HG03378 (cell line): ENCODE measurements at regions not wholly inside any gene's neighbourhood (a gene's known extent, or its start where the extent isn't known, plus 50 kb on each side); places are given as distances from the start of the nearest gene placed in this dataset.
"Not testable (repeated sequence)": the region's sequence is repeated elsewhere in the genome, so short reads cannot be mapped to it uniquely, and the experiment has no call there.

Experiments used
- ATAC-seq: cut with Tn5 transposase; IDR thresholded peaks from one replicate; pipeline ENCODE4 v1.9.1; 2021; ENCODE audit warnings: mild to moderate bottlenecking, moderate library complexity; ENCODE audit not compliant: unreplicated experiment

DNA sequence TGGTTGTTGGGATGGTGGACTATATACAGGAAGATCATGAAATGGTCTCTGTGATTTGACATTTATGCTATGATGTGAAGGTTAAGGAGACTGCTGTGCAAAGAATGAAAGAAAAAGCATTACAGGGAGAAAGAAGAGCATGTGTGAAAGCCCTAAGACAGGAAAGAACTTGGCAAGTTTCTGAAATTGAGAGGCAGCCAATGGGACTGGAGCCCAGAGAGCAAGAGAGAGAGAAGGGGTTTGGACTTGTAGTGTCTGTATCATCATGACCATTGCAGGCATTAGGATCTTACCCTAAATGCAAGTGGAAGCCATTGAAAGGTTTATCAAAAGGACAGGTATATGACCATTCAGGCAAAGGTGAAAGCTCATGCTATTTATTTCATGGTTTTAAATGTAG lies 147.1 kb downstream of the NAA11 start:
- ATAC-seq, result no peak

DNA sequence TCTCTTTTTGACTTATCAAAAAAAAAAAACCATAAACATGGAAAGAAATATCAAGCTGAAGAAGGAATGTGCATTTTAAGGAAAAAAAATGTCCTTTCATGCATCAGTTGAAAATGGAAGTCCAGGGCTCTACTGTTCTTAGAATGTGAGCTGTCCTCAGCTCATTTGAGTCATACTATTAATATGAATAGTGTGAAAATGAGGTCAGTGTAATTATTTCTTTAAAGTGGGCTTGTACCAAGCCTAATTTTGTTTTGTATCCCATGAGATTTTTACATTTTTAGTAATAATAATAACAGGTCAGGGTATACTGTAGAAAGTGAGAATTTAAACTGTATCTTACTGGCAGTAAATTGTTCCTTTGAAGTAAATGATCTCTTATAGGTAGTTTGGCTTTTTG lies 148.5 kb downstream of the NAA11 start:
- peak; percentile 66 for ATAC-seq

DNA sequence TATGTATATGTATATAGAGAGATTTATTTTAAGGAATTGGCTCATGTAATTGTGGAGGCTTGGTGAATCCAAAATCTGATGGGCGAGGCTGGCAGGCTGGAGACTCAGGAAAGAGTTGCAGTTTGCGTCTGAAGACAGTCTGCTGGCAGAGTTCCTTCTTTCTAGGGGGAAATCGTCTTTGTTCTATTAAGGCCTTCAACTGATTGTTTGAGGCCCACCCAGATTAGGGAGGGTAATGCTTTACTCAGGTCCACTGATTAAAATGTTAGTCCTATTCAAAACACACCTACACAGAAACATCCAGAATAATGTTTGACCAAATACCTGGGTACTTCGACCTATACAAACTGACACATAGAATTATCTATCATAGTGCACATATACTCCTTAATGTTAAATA lies 149.5 kb downstream of the NAA11 start:
- ATAC-seq, result no peak

DNA sequence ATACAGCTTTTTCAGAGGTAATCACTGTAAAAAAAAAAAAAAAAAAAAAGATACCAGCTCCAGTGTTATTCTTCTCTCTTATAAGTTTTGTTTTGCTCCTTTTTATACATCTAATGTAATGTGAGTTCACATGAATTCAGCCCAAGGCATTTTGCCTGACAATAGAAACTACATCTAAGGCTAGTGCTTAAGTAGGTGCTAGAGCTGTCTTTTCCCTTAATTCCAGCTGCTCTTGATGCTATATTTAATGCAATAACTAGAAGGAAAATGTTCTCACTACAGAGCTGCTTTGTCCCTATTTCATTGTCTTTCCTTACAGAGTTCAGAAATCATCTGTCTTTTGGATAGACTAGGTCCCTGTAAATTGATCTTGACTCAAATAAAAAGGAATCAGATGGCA lies 150.1 kb downstream of the NAA11 start:
- ATAC-seq, result no peak

DNA sequence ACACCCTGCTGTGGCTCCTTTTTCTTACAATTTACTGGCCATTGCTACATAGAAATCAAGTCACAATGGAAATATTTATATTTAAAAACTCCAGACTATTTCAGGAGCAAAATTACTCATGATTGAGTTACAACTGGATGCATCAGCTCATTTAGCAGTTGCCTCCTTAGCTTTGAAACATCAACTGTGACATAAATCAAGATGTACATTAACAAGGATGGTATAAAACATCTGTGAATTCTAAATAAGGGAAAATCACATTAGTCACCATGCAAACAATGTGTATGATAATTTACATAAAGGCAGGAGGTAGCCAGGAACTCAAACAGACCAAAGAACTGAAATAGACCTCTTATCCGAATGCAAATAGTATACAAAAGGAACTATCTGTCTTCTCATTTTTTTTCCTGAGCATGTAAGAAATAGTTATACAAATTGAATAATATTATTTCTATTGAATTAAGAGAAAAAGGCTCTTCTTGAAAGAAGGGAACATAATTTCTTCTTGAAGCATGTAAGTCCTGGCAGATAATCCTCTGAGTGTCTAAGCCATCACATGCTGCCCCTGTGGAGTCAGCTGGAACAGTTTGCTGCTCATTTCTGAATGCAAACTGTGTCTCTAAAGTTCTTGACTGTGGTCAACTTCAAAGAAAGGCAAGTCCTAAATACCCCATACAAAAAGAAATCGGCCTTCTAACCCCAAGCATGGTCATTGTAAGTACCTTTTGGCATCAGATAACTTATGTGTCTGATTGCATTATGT lies 151.2 kb downstream of the NAA11 start:
- ATAC-seq, result no peak

DNA sequence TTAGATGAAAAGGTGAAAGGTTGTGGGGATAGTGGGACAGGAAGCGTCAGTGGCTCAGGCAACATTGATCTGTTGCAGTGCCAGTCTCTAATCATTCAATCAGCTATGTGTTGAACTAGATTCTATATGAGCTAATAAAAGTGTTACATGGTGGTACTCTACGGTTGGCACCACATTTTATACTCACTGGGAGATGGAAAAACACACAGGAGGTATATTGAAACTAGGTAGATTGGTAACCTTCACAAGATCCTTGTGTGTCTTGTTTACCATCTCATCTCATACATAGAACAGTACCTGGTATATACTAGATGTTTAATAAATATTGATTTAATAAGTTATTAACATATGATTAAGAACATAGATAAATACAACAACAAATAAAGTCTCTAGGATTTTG lies 152.7 kb downstream of the NAA11 start:
- ATAC-seq, result no peak

DNA sequence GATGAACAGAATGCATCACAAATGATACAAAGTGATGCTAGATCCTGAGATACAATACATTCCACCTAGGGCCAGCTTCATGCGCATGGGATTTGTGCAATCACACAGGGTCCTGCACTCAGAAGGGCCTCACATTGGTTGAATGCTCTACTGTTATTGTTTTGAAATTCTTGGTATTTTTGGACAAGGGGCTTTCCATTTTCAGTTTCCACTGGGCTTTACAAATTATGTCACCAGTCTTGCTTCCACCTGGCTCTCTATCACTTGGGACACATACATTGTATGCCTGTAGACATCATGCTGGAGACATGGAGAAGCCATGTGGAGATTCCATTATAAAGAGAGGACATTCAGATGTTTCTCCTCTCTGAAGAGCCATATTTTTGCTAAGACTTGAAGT lies 155.8 kb downstream of the NAA11 start:
- no peak for ATAC-seq

DNA sequence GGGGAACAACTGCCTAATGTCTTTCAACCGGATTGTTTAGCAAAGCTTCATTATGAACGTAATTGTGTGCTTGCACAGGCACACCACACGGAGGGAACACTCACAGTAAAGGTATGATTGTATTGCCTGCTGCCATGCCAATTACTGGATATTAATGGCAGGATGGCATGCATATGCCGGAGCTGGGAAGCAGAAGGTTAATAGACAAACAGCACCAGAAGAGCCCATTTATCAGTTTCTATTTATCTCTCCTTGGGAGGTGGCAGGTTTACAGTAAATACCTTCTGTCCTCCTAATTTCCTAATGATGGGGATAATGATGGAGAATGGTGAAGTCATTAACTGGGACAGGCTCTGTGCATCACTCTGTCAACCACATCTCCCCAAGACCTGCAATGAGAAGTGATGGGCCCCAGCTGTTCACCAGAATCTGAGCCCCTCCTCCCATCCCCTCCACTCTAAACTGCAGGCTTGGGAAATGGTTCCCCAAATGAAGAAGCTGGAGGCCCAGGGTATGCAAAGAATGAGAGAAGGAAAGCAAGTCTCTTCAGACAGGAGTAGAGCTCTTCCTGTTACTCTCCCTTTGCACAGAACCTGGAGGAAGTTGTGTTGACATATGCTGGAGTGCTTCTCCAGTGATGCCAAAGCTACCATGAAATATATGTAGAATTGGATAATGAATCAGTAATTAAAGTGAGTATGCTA lies 160.8 kb downstream of the NAA11 start:
- ATAC-seq, result no peak

DNA sequence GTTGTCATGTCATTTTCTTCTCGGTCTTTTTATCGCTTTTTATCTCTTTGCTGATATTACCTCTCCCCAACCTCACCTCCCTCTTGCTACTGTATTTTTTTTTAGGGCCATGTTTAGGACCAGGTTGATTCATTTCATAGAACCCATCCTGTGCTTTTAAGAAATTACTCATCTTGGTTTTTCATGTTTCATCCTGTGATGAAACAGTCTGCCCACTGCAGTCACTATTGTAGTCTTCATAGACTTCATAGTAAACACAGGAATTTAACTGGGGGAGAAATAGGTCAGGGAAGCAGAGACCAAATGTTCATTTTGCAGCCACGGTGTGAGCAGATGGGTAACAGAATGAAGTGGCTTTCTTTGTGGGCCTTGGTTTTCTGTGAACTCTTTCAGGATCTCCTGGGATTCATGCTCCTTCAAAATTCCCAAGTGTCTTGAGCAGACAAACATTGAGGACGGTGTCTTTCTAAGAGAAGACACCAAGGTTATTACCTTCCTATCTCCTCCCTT lies 161.8 kb downstream of the NAA11 start:
- no peak for ATAC-seq

DNA sequence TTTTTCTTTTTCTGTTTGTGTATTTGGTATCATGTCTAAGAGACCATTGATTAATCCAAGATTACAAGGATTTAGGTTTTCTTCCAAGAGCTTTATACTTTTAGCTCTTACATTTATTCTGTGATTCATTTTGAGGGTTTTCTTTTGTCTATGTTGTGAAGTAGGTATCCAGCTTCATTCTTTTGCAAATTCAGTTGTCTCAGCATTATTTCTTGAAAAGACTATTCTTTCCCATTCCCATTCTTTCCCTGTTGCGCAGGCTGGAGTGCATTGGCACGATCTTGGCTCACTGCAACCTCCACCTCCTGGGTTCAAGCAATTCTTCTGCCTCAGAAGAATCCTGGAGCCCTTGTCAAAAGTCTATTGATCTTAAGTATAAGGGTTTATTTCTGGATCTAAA lies 164.9 kb downstream of the NAA11 start:
- ATAC-seq, result no peak

DNA sequence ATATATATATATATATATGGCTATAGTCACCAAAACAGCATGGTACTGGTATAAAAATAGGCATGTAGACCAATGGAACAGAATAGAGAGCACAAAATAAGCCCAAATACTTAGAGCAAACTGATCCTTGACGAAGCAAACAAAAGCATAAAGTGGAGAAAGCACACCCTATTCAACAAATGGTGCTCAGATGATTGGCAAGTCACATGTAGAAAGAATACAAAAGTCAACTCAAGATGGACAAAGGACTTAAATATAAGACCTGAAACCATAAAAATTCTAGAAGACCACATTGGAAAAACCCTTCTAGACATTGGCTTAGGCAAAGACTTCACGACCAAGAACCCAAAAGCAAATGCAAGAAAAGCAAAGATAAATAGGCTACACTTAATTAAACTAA lies 167.2 kb downstream of the NAA11 start:
- not testable (repeated sequence) for ATAC-seq

DNA sequence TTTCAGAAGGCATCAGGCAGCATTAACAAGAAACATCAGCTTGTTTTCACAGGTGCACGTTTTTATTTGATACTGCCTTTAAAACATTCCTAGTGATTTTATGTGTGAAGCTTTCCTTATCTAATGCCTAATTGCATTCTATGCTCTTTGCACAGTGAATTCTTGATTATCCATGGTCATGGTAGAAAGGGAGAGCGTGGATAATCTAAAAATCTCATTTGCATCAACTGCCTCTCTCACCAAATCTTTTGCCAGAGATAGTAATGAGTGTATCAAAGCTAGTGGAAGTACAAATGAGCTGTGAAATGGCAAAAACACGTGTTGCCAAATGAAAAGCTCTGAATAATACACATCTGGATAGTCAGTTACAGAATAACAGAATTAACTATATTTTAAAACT lies 170.5 kb downstream of the NAA11 start:
- no peak for ATAC-seq

DNA sequence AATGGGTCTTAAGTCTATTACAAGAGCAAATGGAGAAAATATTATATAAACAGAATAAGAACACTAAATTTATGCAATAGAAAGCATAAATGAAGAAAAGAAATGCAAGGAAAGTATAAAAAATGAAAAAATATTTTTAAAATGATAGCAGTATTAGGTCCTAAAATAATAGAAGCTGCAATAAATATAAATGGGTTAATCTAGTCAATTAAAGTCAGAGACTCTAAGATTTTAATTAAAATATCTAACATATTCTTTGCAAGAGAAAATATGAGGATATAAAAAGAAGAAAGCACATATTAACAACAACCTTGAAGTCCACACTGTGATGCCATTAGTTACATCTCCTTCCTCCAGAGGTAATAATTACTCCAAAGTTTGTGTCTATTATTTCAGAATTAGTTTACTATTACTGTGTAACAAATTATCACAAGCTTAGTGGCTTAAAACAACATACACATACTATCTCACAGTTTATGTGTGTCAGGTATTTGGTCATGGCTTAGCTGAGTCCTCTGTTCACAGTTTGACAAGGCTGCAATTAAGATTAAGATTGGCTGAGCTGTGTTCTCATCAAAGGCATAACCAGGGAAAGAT lies 174.9 kb downstream of the NAA11 start:
- ATAC-seq, result no peak

DNA sequence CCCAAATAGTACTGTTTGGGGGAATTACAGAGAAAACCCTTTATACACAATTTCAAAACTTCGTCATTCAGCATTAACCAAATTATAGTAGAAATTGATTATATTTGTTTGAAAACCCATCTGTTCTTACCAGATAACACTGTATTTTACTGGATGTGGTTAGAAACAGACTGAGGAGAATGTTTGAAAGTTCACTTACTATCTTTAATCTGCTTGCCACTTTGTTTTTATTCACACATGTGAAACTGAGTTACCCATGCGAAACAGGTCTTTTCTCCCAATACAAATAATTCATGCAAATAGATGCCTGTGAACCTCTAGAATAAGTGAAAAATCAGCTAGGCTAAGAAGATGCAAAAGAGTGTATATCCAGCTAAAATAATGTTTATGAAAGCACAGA lies 177.5 kb downstream of the NAA11 start:
- ATAC-seq, result no peak

DNA sequence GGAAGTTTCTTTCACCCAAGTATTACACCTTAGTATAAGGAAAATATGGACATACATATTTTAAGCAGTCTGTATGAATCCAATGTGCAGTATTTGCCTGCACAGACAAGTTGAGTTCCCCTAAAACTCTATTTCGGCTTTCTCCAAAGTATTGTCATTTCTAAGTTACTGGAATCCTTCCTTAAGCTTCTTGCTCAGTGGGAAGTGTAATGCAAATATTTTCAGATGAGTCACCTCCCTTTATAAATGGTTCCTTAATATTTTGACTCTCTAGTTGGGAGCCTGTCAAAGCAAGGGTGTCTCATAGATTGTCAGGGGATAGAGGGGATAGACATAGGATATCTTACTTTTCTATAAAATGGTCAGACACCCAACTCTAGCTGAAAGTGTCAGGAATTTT lies 178.6 kb downstream of the NAA11 start:
- ATAC-seq, result no peak

DNA sequence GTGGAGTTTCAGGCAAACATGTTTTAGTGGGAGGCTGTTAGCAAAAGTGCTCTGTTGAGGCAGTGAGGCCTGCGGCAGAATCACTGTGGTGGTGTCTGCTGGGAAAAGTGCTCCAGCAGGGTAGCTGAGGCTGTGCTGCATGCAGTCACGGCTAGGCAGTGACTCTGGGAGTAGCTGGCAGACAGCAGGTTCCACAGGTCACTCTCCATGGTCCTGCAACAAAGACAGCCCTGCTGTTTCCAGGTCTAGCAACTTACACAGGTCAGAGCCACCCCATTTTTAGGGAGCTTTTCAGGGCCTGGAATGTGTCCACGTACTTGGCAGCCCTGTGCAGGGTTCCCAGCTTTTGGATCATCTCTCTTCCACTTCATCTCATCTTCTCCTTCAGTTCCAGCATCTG lies 184.3 kb downstream of the NAA11 start:
- no peak for ATAC-seq

DNA sequence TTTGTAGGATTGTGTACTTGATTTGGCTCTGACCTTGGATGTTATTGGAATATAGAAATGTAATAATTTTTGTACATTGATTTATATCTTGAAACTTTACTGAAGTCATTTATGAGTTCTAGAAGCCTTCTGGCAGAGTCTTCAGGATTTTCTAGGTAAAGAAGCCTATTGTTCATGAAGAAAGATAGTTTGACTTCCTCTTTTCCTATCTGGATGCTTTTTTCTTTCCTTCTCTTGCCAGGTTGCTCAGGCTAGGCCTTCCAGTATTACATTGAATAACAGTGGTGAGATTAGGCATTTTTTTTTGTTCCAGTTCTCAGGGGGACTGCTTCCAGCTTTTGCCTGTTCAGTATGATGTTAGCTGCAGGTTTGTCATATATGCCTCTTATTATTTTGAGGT lies 191.1 kb downstream of the NAA11 start:
- no peak for ATAC-seq

DNA sequence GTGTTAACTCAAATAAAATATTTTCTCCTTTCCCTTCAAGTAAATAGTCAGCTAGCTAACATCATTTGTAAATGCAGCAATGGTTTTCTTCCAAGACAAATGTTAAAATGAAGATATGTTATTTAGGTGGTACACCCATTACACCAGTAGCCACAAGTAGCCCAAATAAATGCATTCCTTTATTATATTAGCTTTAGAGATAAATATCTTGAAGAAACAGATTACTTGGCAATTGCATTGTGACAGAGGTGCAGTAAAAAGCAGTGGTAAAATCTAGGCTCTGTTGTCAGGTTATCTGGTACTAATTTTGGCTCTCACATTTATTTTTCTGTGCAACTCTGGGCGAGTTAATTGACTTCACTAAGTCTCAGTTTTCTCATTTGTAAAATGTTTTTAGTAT lies 193.0 kb downstream of the NAA11 start:
- ATAC-seq, result no peak

DNA sequence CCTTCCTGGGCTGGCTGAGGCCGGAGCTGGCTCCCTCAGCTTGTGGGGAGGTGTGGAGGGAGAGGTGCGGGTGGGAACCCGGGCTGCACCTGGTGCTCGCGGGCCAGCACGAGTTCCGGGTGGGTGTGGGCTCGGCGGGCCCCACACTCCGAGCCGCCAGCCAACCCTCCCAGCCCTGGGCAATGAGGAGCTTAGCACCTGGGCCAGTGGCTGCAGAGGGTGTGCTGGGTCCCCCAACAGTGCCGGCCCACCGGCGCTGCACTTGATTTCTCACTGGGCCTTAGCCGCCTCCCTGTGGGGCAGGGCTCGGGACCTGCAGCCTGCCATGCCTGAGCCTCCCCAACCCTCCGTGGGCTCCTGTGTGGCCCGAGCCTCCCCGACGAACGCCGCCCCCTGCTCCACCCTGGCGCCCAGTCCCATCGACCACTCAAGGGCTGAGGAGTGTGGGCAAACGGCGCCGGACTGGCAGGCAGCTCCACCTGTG lies 182.7 kb upstream of the PAQR3 start:
- ATAC-seq, result no peak

DNA sequence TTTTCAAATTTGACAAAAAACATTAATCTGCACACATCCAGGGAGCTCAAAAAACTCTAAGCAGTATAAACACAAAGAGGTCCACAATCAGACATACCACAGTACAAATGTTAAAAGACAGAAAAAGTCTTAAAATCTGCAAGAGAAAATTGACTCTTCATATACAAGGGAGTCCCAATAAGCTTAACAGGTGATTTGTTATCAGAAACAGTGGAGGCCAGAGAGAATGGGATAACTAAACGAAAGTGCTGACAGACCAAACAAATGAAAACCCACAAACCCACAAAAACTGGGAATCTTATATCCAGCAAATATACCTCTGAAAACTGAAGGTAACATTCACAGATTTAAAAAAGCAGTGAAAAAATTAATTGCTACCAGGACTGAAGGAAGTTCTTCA lies 182.0 kb upstream of the PAQR3 start:
- ATAC-seq, result no peak

DNA sequence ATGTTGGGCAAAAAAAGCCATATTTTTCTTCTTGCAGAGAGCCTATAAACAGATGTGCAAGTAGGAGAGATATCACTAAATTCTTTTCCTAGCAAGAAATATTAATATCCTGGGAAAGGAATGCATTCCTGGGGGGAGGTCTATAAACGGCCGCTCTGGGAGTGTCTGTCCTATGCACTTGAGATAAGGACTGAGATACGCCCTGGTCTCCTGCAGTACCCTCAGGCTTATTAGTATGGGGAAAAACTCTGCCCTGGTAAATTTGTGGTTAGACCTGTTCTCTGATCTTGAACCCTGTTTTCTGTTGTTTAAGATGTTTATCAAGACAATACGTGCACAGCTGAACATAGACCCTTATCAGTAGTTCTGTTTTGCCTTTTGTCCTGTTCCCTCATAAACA lies 177.8 kb upstream of the PAQR3 start:
- not testable (repeated sequence) for ATAC-seq

DNA sequence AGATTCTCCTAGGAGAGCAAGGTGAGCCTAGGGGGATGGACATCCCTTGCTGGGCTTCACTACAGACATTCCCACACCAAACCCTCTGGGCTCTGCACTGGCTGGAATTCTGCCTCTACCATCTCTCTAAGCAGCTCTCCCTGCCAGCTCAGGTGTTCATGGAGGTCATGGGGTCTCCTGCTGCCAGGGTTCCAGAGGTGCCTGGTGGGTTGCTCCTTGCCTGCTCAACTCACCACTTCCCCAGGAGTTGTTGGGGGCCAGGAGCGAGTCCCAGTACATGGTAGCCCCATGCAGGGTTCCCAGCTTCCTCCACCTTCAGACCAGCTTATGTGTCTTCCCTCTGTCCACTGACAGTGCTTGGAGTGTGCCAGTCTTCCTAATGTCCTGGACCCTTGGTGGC lies 167.8 kb upstream of the PAQR3 start:
- no peak for ATAC-seq
